RWPE2 (cell line): ENCODE measurements at regions not wholly inside any gene's neighbourhood (a gene's known extent, or its start where the extent isn't known, plus 50 kb on each side); places are given as distances from the start of the nearest gene placed in this dataset.

Source experiments
- ATAC-seq: fragments of 200-7000 bp; cut with Tn5 transposase; 3 replicates; pipeline ENCODE4 v1.9.1; 2021; ENCODE audit warnings: low read depth
- DNase-seq: peaks from one replicate; pipeline ENCODE4 v3.0.0-alpha.2; 2020; ENCODE audit warnings: low spot score
- H3K27ac ChIP-seq: fragments of 450-650 bp; 2 replicates; pipeline ENCODE4 v1.5.1; 2017; ENCODE audit warnings: mild to moderate bottlenecking; ENCODE audit not compliant: poor library complexity, severe bottlenecking
- H3K27me3 ChIP-seq: fragments of 250-450 bp; sonication (Bioruptor Pico); 2 replicates; pipeline ENCODE4 v1.5.1; 2021; ENCODE audit warnings: mild to moderate bottlenecking, moderate library complexity; ENCODE audit not compliant: insufficient read depth, poor library complexity, severe bottlenecking
- H3K36me3 ChIP-seq: fragments of 250-450 bp; sonication (Bioruptor Pico); 2 replicates; pipeline ENCODE4 v1.5.1; 2020; ENCODE audit warnings: low read depth, mild to moderate bottlenecking, moderate library complexity
- H3K4me1 ChIP-seq: fragments of 250-450 bp; sonication (Bioruptor Pico); 2 replicates; pipeline ENCODE4 v1.5.1; 2021; ENCODE audit warnings: mild to moderate bottlenecking, moderate library complexity; ENCODE audit not compliant: insufficient read depth, poor library complexity, severe bottlenecking
- H3K4me3 ChIP-seq: fragments of 250-450 bp; sonication (Bioruptor Pico); 2 replicates; pipeline ENCODE4 v1.5.1; 2021; ENCODE audit warnings: mild to moderate bottlenecking, moderate library complexity; ENCODE audit not compliant: severe bottlenecking
- H3K9me3 ChIP-seq: fragments of 250-450 bp; sonication (Bioruptor Pico); 2 replicates; pipeline ENCODE4 v1.5.1; 2021; ENCODE audit warnings: mild to moderate bottlenecking, moderate library complexity; ENCODE audit not compliant: severe bottlenecking
- CTCF ChIP-seq: fragments of 450-650 bp; IDR thresholded peaks from one replicate; pipeline ENCODE4 v1.5.1; 2017; ENCODE audit warnings: mild to moderate bottlenecking, moderate library complexity; ENCODE audit not compliant: poor library complexity, severe bottlenecking

GRCh38 chr4:58957711-58958110 is 1847.5 kb upstream of the IGFBP7 start:
- Histone ChIP-seq H3K27ac (no peak overlapping the region), H3K4me3 (no peak overlapping the region), H3K36me3 (no peaks in the 10 kb centered on the region), H3K27me3 (no peaks in the 10 kb centered on the region), H3K9me3 (peaks cover 2% of the 10 kb centered on the region), H3K4me1 (no peaks in the 10 kb centered on the region)
- TF ChIP-seq CTCF: no peak
- ATAC-seq (no peak), DNase-seq (no peak)

GRCh38 chr4:58961283-58961682 is 1851.1 kb upstream of the IGFBP7 start:
- TF ChIP-seq CTCF: no peak
- no peak for ATAC-seq
- no peaks in the 10 kb centered on the region for H3K9me3 ChIP-seq

GRCh38 chr4:58961925-58962324 is 1851.7 kb upstream of the IGFBP7 start:
- no peaks in the 10 kb centered on the region for H3K4me1 ChIP-seq
- peaks cover 2% of the 10 kb centered on the region for H3K27me3 ChIP-seq
- H3K9me3 ChIP-seq: no peaks in the 10 kb centered on the region
- TF ChIP-seq CTCF: no peak
- DNase-seq (no peak), ATAC-seq (no peak)
- no peak overlapping the region for H3K4me3 ChIP-seq
- H3K36me3 ChIP-seq: no peaks in the 10 kb centered on the region
- H3K27ac ChIP-seq: no peak overlapping the region

More at GRCh38 chr4:58961283-58961682, 1851.1 kb upstream of the IGFBP7 start:
- H3K4me1 ChIP-seq: no peaks in the 10 kb centered on the region
- H3K27me3 ChIP-seq: peaks cover 2% of the 10 kb centered on the region
- no peak overlapping the region for H3K4me3 ChIP-seq
- no peak overlapping the region for H3K27ac ChIP-seq
- H3K36me3 ChIP-seq: no peaks in the 10 kb centered on the region
- no peak for DNase-seq

- ATAC-seq (no peak), DNase-seq (no peak)
- no peak overlapping the region for H3K27ac ChIP-seq
- no peak overlapping the region for H3K4me3 ChIP-seq
- no peaks in the 10 kb centered on the region for H3K4me1 ChIP-seq
- peaks cover 2% of the 10 kb centered on the region for H3K27me3 ChIP-seq
- no peaks in the 10 kb centered on the region for H3K36me3 ChIP-seq
- no peaks in the 10 kb centered on the region for H3K9me3 ChIP-seq
- TF ChIP-seq CTCF: no peak
Measured at GRCh38 chr4:58962424-58962823, 1852.2 kb upstream of the IGFBP7 start.

GRCh38 chr4:58981828-58982227 is 1871.6 kb upstream of the IGFBP7 start:
- H3K36me3 ChIP-seq: no peaks in the 10 kb centered on the region
- no peak overlapping the region for H3K4me3 ChIP-seq
- DNase-seq (no peak), ATAC-seq (no peak)
- H3K9me3 ChIP-seq: no peaks in the 10 kb centered on the region
- H3K27me3 ChIP-seq: no peaks in the 10 kb centered on the region
- peaks cover 5% of the 10 kb centered on the region for H3K4me1 ChIP-seq
- no peak overlapping the region for H3K27ac ChIP-seq
- no peak for TF ChIP-seq CTCF
